GM18502 (cell line): ENCODE measurements at regions not wholly inside any gene's neighbourhood (a gene's known extent, or its start where the extent isn't known, plus 50 kb on each side); places are given as distances from the start of the nearest gene placed in this dataset.
"Not testable (repeated sequence)": the region's sequence is repeated elsewhere in the genome, so short reads cannot be mapped to it uniquely, and the experiment has no call there.

Source experiments
- ATAC-seq: cut with Tn5 transposase; IDR thresholded peaks from one replicate; pipeline ENCODE4 v1.9.1; 2021; ENCODE audit warnings: mild to moderate bottlenecking; ENCODE audit not compliant: unreplicated experiment, poor library complexity

DNA sequence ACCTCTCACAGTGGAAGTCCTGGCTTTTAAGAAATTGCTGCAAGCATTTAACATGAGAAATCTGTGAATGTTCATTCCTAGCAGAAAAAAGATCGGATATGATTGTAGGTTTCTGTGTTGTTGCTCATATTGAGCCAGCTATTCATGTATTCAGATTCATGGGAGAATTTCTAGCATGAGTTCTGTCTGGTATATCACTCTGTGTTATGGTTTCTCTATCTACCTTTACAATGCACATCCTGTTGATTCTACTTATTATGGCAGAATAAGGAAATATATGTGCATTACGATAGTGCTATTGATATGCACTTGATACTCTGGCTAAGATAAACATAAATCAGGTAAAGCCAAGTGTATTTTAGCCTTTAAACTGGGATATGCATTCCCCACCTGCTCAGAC, 138.2 kb downstream of the KCNRG start:
- ATAC-seq, result no peak

DNA sequence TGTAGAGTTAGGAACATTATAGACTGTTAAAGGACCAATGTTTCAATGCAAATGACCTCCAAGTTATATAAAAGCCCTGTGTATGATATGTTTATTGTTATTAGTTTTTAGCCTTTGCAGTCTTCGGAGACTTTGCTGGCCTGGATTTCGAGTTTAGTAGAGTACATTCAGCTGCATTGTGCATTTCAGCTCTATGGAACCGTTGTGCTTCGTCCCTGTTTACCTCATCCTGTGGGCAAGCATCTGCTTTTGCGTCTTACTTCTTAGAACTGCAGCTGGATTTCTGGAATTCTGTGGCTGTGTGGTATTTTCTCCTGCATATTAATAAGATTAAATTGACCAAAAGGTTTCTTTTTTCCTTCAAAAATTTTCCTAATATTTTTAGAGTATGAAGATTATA, 138.6 kb downstream of the KCNRG start:
- ATAC-seq, result no peak

GRCh38 chr13:50154697-50155096, 139.5 kb downstream of the KCNRG start:
- no peak for ATAC-seq

DNA sequence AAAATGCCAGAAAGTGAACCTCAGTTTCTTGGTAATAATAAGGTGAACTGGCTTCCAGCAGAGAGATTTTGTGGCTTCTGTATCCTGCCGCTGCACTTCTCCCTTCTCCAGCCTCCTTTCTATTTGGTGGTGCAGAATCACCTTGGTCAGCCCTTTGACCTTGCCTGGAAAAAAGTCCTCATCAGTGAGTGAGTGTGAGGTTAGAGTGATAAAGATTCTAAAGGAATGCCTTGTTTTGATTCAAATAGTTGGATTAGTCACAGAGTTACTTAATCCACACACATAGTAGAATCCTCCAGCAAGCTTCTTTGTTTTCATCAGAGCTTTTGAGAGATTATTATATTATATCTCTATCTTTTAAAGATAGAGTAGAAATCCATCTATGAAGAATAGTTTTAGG, 140.9 kb downstream of the KCNRG start:
- no peak for ATAC-seq

DNA sequence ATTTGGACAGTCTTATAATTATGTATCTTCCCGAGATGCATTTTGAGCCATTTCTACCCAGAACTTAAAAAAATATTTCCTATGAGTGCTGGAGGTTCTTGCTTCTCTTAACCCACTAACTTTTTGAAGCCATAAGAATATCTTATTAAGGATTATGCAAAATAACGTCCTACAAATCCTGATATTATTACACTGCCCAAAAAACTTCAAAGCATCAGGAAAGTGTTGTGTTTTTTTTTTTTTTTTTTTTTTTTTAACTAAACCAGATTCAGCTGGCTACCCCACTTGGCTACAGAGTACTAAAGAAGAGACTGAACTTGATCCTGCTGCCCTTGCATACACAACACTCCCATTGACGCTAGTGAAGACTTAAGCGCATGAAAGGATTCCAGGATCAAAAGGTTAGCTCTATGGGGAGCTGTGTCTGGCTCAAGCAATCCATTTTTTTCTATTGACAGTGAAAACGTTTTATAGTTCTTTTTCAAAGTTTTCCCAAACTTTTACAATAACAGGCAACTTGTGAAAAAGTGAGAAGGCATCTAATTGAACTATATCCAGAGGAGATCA, 141.4 kb downstream of the KCNRG start:
- ATAC-seq, result no peak

DNA sequence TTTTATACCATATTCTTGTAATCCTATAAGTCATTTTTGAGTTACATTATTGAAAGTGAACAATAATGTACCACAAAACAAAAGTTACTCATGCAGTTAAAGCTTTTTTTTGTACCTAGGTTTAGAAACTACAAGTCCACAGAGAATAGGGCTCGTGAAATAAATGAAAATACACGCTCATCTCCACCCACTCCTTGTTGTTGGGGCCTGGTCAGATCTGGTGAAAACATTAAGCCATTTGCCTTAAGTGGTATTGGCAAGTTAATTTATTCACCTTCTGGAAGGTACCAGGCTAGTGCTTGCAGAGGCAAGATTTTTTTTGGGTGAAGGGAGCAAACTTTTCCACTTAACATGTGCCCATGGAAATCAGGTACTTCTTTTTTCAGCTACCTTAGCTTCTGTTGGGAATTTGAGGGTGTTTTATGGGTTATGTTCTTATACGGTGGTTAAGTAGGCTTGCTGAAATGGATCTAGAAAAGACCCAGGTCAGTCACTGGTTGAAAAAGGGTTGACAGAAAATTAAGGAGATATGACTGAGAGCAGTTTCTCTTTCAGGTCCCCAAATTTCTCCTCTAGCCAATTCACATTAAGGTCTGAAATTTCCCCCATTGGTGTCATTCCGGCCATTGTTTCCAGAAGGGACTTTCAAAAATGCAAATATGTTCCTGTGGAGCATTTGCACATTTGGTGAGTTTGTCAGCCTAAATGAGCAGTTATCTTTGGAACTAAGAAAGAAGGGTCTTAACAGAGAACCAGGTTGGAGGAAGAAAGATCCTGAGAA, 143.3 kb downstream of the KCNRG start:
- peak; percentile 73 for ATAC-seq

DNA sequence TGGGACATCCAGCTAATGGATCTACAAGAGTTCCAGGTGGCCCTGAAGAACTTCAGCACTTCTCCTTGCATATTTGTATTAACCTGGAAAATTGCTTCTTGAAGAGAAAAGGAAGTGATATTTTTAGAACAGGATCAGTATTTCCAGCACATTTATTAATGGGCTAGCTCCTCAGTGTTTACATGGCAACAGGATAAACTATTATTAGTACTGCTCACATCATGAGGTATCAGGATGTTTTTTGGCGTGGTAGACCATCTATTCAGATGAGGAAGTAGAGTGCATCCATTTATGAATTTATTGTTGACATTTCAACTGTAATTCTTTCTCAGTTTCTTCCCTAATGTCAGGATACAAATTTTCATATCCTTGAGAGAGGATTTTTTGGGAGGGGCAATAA, 144.4 kb downstream of the KCNRG start:
- no peak for ATAC-seq

DNA sequence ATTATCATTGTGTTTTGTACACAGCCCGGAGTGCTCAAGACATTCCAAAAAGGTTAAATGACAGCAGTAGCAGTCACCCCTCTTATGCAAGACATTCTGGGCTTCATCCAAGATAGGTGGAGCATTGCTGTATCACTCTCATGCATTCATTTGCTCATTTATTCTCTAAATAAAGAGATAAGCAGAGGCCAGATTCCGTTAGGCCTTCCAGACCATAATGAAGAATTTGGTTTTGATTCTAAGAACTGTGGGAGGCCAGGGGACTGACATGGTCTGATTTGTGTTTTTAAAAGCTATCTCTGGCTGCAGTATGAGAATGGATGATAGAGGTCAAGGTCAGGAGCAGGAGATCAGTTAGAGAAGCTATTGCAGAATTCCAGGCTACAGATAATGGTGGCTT, 145.8 kb downstream of the KCNRG start:
- no peak for ATAC-seq

DNA sequence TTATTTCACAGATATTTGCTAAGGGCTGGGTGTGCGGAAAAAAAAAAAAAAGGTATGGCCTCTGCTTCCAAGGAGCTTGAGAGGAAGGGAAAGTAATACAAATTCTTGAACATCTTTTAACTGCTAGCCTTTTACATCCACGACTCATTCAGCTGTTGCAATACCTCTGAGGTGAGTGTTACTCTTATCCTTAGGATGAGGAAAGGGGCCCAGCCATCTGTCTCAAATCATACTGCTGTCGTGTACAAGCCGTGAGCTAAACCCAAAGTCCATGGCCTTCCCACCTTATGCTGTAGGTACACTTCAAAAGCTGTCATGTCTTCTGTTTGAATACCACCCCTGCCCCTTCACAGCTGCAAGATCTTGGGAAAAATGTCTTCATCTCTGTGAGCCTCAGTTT, 146.8 kb downstream of the KCNRG start:
- ATAC-seq, result no peak

DNA sequence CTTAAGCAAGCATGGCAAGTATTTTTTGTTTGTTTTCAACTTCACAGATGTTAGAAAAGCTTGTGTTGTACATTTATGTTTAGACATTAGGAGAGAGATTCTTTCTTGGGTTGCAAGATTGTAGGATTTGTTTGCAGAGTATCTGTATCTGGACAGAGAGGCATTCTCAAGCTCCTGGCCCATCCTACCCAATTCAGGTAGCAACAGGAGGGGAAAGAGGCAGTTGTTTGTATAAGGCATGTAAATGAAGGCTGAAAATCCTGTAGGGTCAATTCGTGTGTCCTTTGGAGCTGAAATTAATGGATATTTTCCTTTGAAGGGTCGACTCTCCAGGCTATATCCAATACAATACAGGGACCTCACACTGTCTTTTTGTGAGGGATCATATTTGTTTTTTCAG, 147.3 kb downstream of the KCNRG start:
- ATAC-seq, result no peak

- ATAC-seq, result peak; percentile 59
Observed at GRCh38 chr13:50167224-50167947, 152.1 kb downstream of the KCNRG start.

GRCh38 chr13:50167967-50168366, 152.7 kb downstream of the KCNRG start:
- no peak for ATAC-seq

- ATAC-seq, result no peak
Observed at GRCh38 chr13:50168786-50169185, 153.5 kb downstream of the KCNRG start.

DNA sequence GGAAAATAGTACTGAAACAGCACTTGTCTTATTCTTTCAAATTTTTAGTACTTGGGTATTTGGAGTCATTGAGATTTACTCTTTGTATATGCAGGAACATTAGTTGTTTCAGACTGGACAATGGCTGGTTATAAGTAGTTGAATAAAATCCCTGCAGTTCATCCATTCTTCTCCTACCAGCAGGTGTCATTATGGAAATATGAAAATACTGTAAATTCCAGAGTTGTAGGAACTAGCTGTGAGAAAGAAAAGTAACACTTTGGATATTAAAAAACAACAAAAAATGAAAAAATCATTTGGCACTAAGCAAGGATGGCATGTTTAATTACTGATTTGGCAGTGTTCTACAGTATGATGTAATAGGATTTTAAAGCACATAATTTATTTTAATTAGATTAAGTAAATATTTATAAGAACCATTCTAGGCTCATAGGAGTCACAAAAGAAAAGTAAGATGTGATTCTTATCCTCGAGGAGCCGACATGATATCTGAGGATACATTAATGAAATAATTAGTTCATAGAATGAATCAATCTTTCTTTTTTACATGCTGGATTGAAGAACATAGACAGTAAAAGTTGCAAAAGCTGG, 155.3 kb downstream of the KCNRG start:
- ATAC-seq, result no peak

DNA sequence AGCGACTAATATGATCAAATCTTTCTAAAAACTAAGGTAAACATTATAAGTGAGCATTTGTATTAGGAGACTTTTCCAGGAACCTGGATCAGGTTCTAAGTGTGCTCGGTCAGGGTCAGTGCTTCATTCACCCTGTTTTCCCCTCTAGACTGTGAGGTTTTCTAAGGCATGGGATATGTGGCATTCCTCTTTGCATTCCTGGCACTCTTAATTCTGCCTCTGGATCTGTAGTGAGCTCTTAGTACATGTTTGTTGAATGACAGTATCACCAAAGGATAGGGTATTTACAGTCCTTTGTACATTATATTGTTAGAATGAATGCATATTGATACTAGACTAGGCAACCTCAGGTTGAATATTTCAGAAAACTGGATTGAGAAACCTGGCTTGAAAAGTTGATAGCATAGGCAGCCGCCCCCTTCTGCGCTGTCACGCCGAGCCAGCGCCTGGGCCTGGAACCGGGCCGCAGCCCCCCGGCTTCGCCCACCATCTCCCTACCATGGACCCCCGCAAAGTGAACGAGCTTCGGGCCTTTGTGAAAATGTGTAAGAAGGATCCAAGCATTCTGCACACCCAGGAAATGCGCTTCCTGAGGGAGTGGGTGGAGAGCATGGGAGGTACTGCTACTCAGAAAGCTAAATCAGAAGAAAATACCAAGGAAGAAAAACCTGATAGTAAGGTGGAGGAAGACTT, 156.5 kb downstream of the KCNRG start:
- no peak for ATAC-seq

DNA sequence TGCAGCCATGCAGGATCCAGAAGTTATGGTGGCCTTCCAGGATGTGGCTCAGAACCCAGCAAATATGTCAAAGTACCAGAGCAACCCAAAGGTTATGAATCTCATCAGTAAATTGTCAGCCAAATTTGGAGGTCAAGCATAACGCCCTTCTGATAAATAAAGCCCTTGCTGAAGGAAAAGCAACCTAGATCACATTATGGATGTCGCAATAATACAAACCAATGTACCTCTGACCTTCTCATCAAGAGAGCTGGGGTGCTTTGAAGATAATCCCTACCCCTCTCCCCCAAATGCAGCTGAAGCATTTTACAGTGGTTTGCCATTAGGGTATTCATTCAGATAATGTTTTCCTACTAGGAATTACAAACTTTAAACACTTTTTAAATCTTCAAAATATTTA, 157.8 kb downstream of the KCNRG start:
- ATAC-seq, result not testable (repeated sequence)

GRCh38 chr13:50174630-50175029, 159.4 kb downstream of the KCNRG start:
- ATAC-seq, result no peak

GRCh38 chr13:50179977-50180376, 164.7 kb downstream of the KCNRG start:
- ATAC-seq, result no peak

DNA sequence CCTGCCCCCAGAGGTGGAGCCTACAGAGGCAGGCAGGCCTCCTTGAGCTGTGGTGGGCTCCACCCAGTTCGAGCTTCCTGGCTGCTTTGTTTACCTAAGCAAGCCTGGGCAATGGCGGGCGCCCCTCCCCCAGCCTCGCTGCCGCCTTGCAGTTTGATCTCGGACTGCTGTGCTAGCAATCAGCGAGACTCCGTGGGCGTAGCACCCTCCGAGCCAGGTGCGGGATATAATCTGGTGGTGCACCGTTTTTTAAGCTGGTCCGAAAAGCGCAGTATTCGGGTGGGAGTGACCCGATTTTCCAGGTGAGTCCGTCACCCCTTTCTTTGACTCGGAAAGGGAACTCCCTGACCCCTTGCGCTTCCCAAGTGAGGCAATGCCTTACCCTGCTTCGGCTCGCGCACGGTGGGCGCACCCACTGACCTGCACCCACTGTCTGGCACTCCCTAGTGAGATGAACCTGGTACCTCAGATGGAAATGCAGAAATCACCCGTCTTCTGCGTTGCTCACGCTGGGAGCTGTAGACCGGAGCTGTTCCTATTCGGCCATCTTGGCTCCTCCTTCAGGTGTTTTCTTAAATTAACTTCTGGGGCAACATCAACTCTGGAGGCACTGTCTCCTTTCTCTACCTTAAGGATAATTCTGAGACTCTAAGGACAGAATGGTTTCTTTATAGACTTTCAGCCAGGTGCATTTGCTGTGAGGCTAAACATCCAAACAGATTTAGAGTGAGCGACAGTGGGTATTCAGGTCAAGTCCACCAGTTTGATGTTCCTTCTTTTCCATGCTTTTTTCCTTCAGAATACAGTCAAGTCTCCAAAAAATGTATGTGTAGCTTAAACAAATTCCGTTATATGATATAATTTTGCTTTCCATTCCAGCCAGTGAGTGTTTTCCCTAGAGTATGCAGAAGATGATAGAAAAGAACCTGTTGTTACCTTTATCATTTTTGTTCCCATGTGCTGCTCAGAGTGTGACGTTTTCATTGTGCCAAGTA, 170.8 kb downstream of the KCNRG start:
- not testable (repeated sequence) for ATAC-seq
